ENCODE measurements at regions not wholly inside any gene's neighbourhood (a gene's known extent, or its start where the extent isn't known, plus 50 kb on each side); places are given as distances from the start of the nearest gene placed in this dataset.

- no peak for TF ChIP-seq CTCF (conservative IDR thresholded peaks at IDR 0.05; ENCODE audit: low read length)
- TF ChIP-seq EZH2phosphoT487 (IDR thresholded peaks at IDR 0.05; ENCODE audit: borderline replicate concordance, low read depth, low read length), result no peak
Measured at GRCh38 chr2:185384822-185385560, 353.6 kb upstream of the FSIP2 start.
